Activated CD8-positive, alpha-beta T cell treated with anti-CD3 and anti-CD28 coated beads for 36 hours (primary cell): ENCODE measurements at regions not wholly inside any gene's neighbourhood (a gene's known extent, or its start where the extent isn't known, plus 50 kb on each side); places are given as distances from the start of the nearest gene placed in this dataset.

ENCODE experiments used
- ATAC-seq: fragments of 200-7000 bp; cut with Tn5 transposase; one replicate; pipeline ENCODE4 v1.10.0; 2021; ENCODE audit warnings: mild to moderate bottlenecking, moderate library complexity
- CTCF ChIA-PET: fragments of 350-600 bp; sonication (Branson Sonifier 250); formaldehyde crosslinking; loops from one replicate; lab custom pipeline; 2021; ENCODE audit warnings: antibody characterized with exemption; lab: Charles Lee
- POLR2A ChIA-PET: fragments of 350-600 bp; sonication (Branson Sonifier 250); formaldehyde crosslinking; loops from one replicate; lab custom pipeline; 2021; ENCODE audit warnings: antibody characterized with exemption; lab: Charles Lee
- DNase-seq: peaks from one replicate; pipeline ENCODE4 v3.0.0-alpha.2; 2020
- H3K27ac Mint-ChIP-seq: one replicate; pipeline ENCODE4 v1.8.0; 2021; ENCODE audit warnings: mild to moderate bottlenecking, mixed read lengths
- H3K27me3 Mint-ChIP-seq: one replicate; pipeline ENCODE4 v1.8.0; 2021; ENCODE audit warnings: mixed read lengths
- H3K36me3 Mint-ChIP-seq: one replicate; pipeline ENCODE4 v1.8.0; 2021; ENCODE audit warnings: low read depth, mixed read lengths
- H3K4me1 Mint-ChIP-seq: one replicate; pipeline ENCODE4 v1.8.0; 2021; ENCODE audit warnings: low read depth, mixed read lengths
- H3K4me3 Mint-ChIP-seq: one replicate; pipeline ENCODE4 v1.8.0; 2021; ENCODE audit warnings: mild to moderate bottlenecking, moderate library complexity, mixed read lengths
- H3K9me3 Mint-ChIP-seq: one replicate; pipeline ENCODE4 v1.8.0; 2021; ENCODE audit warnings: mixed read lengths
- CTCF ChIP-seq: fragments of 200-600 bp; IDR thresholded peaks from one replicate; pipeline ENCODE4 v1.8.0; 2022; ENCODE audit warnings: antibody characterized with exemption, mild to moderate bottlenecking
- intact Hi-C: fragments of 100-400 bp; cut with micrococcal nuclease; formaldehyde crosslinking; loops from one replicate; pipeline ENCODE4 v1.10.0; 2022

- Mint-ChIP-seq H3K4me3 (no peak overlapping the region), H3K36me3 (no peaks in the 10 kb centered on the region), H3K27ac (no peak overlapping the region), H3K4me1 (peaks cover 13% of the 10 kb centered on the region), H3K27me3 (peaks cover 5% of the 10 kb centered on the region), H3K9me3 (peaks cover 6% of the 10 kb centered on the region)
- ChIA-PET CTCF (no interaction called here), POLR2A (no interaction called here)
- intact Hi-C loops, result no loop called here
- ATAC-seq (no peak), DNase-seq (no peak)
- TF ChIP-seq CTCF, result no peak
Observed at GRCh38 chr4:128519163-128519830, 231.7 kb upstream of the PGRMC2 start.

GRCh38 chr4:128517739-128518510 lies 230.3 kb upstream of the PGRMC2 start:
- peak; percentile 56 for DNase-seq
- peaks cover 21% of the 10 kb centered on the region for H3K4me1 Mint-ChIP-seq
- peak overlapping the region; percentile 27 for H3K27ac Mint-ChIP-seq
- peaks cover 4% of the 10 kb centered on the region for H3K27me3 Mint-ChIP-seq
- no peak for TF ChIP-seq CTCF
- H3K9me3 Mint-ChIP-seq, result peaks cover 6% of the 10 kb centered on the region
- intact Hi-C loops, result no loop called here
- peak; percentile 83 for ATAC-seq
- no peak overlapping the region for H3K4me3 Mint-ChIP-seq
- no peaks in the 10 kb centered on the region for H3K36me3 Mint-ChIP-seq
- ChIA-PET POLR2A (no interaction called here), CTCF (interaction anchor here (1.0 kb wide), 1 partner anchor 63 kb away, joined by 3 read pairs; no protein-coding TSS in a partner anchor)

- CTCF ChIA-PET, result no interaction called here
- intact Hi-C loops, result no loop called here
Observed at GRCh38 chr4:128517096-128517738, 229.6 kb upstream of the PGRMC2 start.

GRCh38 chr4:128516301-128516969 lies 228.8 kb upstream of the PGRMC2 start:
- no peak for TF ChIP-seq CTCF
- Mint-ChIP-seq H3K9me3 (peaks cover 7% of the 10 kb centered on the region), H3K4me3 (no peak overlapping the region), H3K4me1 (peaks cover 21% of the 10 kb centered on the region), H3K27me3 (no peaks in the 10 kb centered on the region), H3K27ac (no peak overlapping the region), H3K36me3 (peaks cover 2% of the 10 kb centered on the region)
- ATAC-seq (no peak), DNase-seq (no peak)
- CTCF ChIA-PET, result no interaction called here
- POLR2A ChIA-PET, result no interaction called here
- intact Hi-C loops, result no loop called here

More at GRCh38 chr4:128517096-128517738, 229.6 kb upstream of the PGRMC2 start:
- Mint-ChIP-seq H3K9me3 (peaks cover 7% of the 10 kb centered on the region), H3K4me3 (no peak overlapping the region), H3K27me3 (peaks cover 4% of the 10 kb centered on the region), H3K4me1 (peaks cover 21% of the 10 kb centered on the region), H3K36me3 (peaks cover 2% of the 10 kb centered on the region), H3K27ac (no peak overlapping the region)
- POLR2A ChIA-PET, result no interaction called here
- no peak for TF ChIP-seq CTCF
- ATAC-seq, result no peak
- no peak for DNase-seq
